Hepatocyte (in vitro differentiated cells): ENCODE measurements at regions not wholly inside any gene's neighbourhood (a gene's known extent, or its start where the extent isn't known, plus 50 kb on each side); places are given as distances from the start of the nearest gene placed in this dataset.

ENCODE experiments used
- CTCF ChIP-seq: fragments of 200-600 bp; sonication (generic); IDR thresholded peaks from 2 replicates; pipeline ENCODE4 v1.5.1; 2016; ENCODE audit warnings: antibody characterized with exemption, mild to moderate bottlenecking; ENCODE audit not compliant: poor library complexity
- EZH2phosphoT487 ChIP-seq: fragments of 200-600 bp; sonication (generic); IDR thresholded peaks from one replicate; pipeline ENCODE4 v1.6.1; 2018; ENCODE audit warnings: antibody characterized with exemption, mild to moderate bottlenecking, low read depth, moderate library complexity; ENCODE audit not compliant: unreplicated experiment, severe bottlenecking

- TF ChIP-seq CTCF = no peak
- TF ChIP-seq EZH2phosphoT487 = no peak
Measured at GRCh38 chr4:144556636-144557035, 89.3 kb upstream of the HHIP start.
